Activated CD8-positive, alpha-beta T cell treated with anti-CD3 and anti-CD28 coated beads for 36 hours (primary cell): ENCODE measurements at regions not wholly inside any gene's neighbourhood (a gene's known extent, or its start where the extent isn't known, plus 50 kb on each side); places are given as distances from the start of the nearest gene placed in this dataset.

Experiments used
- ATAC-seq: fragments of 200-7000 bp; cut with Tn5 transposase; one replicate; pipeline ENCODE4 v1.10.0; 2021; ENCODE audit warnings: mild to moderate bottlenecking, moderate library complexity
- CTCF ChIA-PET: fragments of 350-600 bp; sonication (Branson Sonifier 250); formaldehyde crosslinking; loops from one replicate; lab custom pipeline; 2021; ENCODE audit warnings: antibody characterized with exemption; lab: Charles Lee
- POLR2A ChIA-PET: fragments of 350-600 bp; sonication (Branson Sonifier 250); formaldehyde crosslinking; loops from one replicate; lab custom pipeline; 2021; ENCODE audit warnings: antibody characterized with exemption; lab: Charles Lee
- DNase-seq: peaks from one replicate; pipeline ENCODE4 v3.0.0-alpha.2; 2020
- H3K27ac Mint-ChIP-seq: one replicate; pipeline ENCODE4 v1.8.0; 2021; ENCODE audit warnings: mild to moderate bottlenecking, mixed read lengths
- H3K27me3 Mint-ChIP-seq: one replicate; pipeline ENCODE4 v1.8.0; 2021; ENCODE audit warnings: mixed read lengths
- H3K36me3 Mint-ChIP-seq: one replicate; pipeline ENCODE4 v1.8.0; 2021; ENCODE audit warnings: low read depth, mixed read lengths
- H3K4me1 Mint-ChIP-seq: one replicate; pipeline ENCODE4 v1.8.0; 2021; ENCODE audit warnings: low read depth, mixed read lengths
- H3K4me3 Mint-ChIP-seq: one replicate; pipeline ENCODE4 v1.8.0; 2021; ENCODE audit warnings: mild to moderate bottlenecking, moderate library complexity, mixed read lengths
- H3K9me3 Mint-ChIP-seq: one replicate; pipeline ENCODE4 v1.8.0; 2021; ENCODE audit warnings: mixed read lengths
- CTCF ChIP-seq: fragments of 200-600 bp; IDR thresholded peaks from one replicate; pipeline ENCODE4 v1.8.0; 2022; ENCODE audit warnings: antibody characterized with exemption, mild to moderate bottlenecking
- intact Hi-C: fragments of 100-400 bp; cut with micrococcal nuclease; formaldehyde crosslinking; loops from one replicate; pipeline ENCODE4 v1.10.0; 2022

DNA sequence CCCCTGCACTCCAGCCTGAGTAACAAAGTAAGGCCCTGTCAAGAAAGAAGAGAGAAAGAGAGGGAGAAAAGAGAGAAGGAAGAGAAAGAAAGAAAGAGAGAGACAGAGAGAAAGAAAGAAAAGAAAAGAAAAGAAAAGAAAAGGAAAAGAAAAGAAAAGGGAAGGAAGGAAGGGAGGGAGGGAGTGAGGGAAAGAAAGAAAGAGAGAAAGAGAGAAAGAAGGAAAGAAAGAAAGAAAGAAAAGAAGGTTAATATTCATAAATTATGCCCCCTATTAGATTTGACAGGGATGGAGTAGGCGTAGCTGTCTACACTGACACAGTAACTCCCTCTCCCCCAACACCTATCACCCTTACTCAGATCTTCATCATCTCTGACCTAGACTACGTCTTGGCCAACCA is 202.3 kb downstream of the SP3 start:
- H3K36me3 Mint-ChIP-seq = no peaks in the 10 kb centered on the region
- H3K4me1 Mint-ChIP-seq = no peaks in the 10 kb centered on the region
- no peaks in the 10 kb centered on the region for H3K9me3 Mint-ChIP-seq
- ChIA-PET CTCF (interaction anchor here (1.1 to 1.5 kb wide), 2 partner anchors 8 to 29 kb away, joined by 3 to 4 read pairs; no protein-coding TSS in a partner anchor), POLR2A (no interaction called here)
- no peak overlapping the region for H3K4me3 Mint-ChIP-seq
- no peak for ATAC-seq
- peaks cover 3% of the 10 kb centered on the region for H3K27me3 Mint-ChIP-seq
- intact Hi-C loops = no loop called here
- no peak overlapping the region for H3K27ac Mint-ChIP-seq
- no peak for DNase-seq
- TF ChIP-seq CTCF = no peak

DNA sequence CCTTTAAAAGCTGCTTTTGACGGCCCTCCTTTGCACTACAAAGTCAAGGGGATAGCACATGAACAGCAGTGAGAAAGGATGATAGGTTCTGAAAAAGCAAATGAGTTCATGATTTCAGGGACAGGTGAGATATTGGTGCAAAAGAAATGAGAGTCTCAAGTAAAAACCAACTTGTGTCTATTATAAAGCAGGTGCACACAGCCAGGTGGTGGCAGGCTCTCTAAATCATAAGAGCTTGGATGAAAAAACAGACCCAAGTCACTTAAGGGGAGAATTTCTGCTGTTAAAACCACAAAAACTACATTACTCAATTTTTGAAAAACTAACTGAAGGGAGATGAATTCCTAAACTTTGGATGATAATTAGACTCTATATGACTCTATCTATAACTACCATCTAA is 201.5 kb downstream of the SP3 start:
- Mint-ChIP-seq H3K4me3 (no peak overlapping the region), H3K36me3 (no peaks in the 10 kb centered on the region), H3K4me1 (no peaks in the 10 kb centered on the region), H3K27ac (no peak overlapping the region), H3K9me3 (no peaks in the 10 kb centered on the region), H3K27me3 (peaks cover 3% of the 10 kb centered on the region)
- ATAC-seq = no peak
- intact Hi-C loops = no loop called here
- no peak for TF ChIP-seq CTCF
- no peak for DNase-seq
- ChIA-PET POLR2A (no interaction called here), CTCF (no interaction called here)

GRCh38 chr2:173764094-173764493 is 201.1 kb downstream of the SP3 start:
- Mint-ChIP-seq H3K4me1 (no peaks in the 10 kb centered on the region), H3K9me3 (no peaks in the 10 kb centered on the region), H3K4me3 (no peak overlapping the region), H3K27ac (no peak overlapping the region), H3K36me3 (no peaks in the 10 kb centered on the region), H3K27me3 (peaks cover 3% of the 10 kb centered on the region)
- ChIA-PET CTCF (no interaction called here), POLR2A (no interaction called here)
- no peak for DNase-seq
- ATAC-seq = no peak
- no peak for TF ChIP-seq CTCF
- intact Hi-C loops = no loop called here

DNA sequence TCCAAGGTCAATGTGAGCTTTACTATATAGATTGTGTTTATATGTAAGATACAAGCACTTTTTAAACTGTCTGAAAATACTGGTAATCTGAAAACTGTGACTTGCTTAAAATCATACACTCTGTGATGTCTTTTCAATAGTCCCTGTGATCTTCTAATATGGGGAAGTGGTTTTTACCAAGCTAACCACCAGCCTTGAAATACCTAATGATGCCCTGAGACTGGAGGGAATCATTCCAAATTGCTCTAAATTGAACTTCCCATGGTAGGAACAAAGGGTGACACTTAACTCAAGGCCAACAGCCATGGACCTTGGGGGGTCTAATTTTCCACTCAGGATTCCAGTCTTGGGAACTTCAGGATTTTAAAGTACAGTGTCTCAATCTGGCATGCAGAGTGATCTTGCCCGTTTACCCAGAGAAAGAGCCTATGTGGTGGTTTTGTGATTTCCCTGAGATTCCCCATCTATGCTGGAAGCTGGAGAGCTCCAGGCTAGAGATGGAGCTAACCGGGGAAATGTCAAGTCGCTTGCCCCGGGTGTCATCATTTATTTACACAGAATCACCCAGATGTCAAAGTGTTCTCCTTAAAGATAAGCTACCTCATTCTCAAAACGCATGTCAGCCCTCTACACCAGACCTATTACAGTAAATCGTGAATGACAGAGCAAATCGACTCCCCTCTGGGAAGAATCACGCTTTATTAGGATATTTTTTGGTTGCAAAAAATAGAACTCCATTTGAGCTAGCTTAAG is 198.5 kb downstream of the SP3 start:
- H3K27me3 Mint-ChIP-seq = peaks cover 5% of the 10 kb centered on the region
- intact Hi-C loops = no loop called here
- no peaks in the 10 kb centered on the region for H3K36me3 Mint-ChIP-seq
- no peaks in the 10 kb centered on the region for H3K4me1 Mint-ChIP-seq
- POLR2A ChIA-PET = no interaction called here
- H3K27ac Mint-ChIP-seq = no peak overlapping the region
- no peak for TF ChIP-seq CTCF
- CTCF ChIA-PET = interaction anchor here (0.8 to 1.3 kb wide), 2 partner anchors 574 to 578 kb away, joined by 3 read pairs; no protein-coding TSS in a partner anchor
- no peak for ATAC-seq
- H3K4me3 Mint-ChIP-seq = no peak overlapping the region
- no peak for DNase-seq
- H3K9me3 Mint-ChIP-seq = no peaks in the 10 kb centered on the region

- no peaks in the 10 kb centered on the region for H3K4me1 Mint-ChIP-seq
- ATAC-seq (no peak), DNase-seq (no peak)
- no peak overlapping the region for H3K27ac Mint-ChIP-seq
- no peak for TF ChIP-seq CTCF
- ChIA-PET CTCF (interaction anchor here (1.4 kb wide), 1 partner anchor 9 kb away, joined by 4 read pairs; no protein-coding TSS in a partner anchor), POLR2A (interaction anchor here (0.9 kb wide), 1 partner anchor 8 kb away, joined by 3 read pairs; no protein-coding TSS in a partner anchor)
- H3K36me3 Mint-ChIP-seq = no peaks in the 10 kb centered on the region
- intact Hi-C loops = no loop called here
- no peaks in the 10 kb centered on the region for H3K9me3 Mint-ChIP-seq
- H3K27me3 Mint-ChIP-seq = peaks cover 12% of the 10 kb centered on the region
- H3K4me3 Mint-ChIP-seq = no peak overlapping the region
Observed at GRCh38 chr2:173770947-173771678, 194.1 kb downstream of the SP3 start.
